ENCODE measurements at regions not wholly inside any gene's neighbourhood (a gene's known extent, or its start where the extent isn't known, plus 50 kb on each side); places are given as distances from the start of the nearest gene placed in this dataset.

- Histone ChIP-seq H3K9ac (ENCODE audit: extremely low read depth, insufficient read length, low read length) (no peak overlapping the region), H3K18ac (ENCODE audit: insufficient read length, low read depth, low read length) (no peak overlapping the region), H2BK5ac (ENCODE audit: insufficient read length, low read length) (no peak overlapping the region), H3K79me2 (ENCODE audit: insufficient read depth, low read length) (no peaks in the 10 kb centered on the region), H3K79me1 (ENCODE audit: insufficient read depth, low read depth, low read length, poor library complexity, severe bottlenecking) (no peaks in the 10 kb centered on the region), H3K23ac (ENCODE audit: insufficient read length, low read depth, low read length) (no peak overlapping the region), H2BK20ac (ENCODE audit: low read depth, low read length, poor library complexity, severe bottlenecking) (no peak overlapping the region), H3K4me2 (ENCODE audit: insufficient read depth, insufficient read length, low read length) (no peak overlapping the region), H3K27me3 (ENCODE audit: insufficient read depth, low read length) (no peaks in the 10 kb centered on the region), H4K20me1 (ENCODE audit: control insufficient read depth, insufficient read depth, insufficient read length) (no peaks in the 10 kb centered on the region), H2AFZ (ENCODE audit: low read length) (no peak overlapping the region), H4K91ac (ENCODE audit: insufficient read length, low read depth, low read length) (no peak overlapping the region), H3K27ac (ENCODE audit: insufficient read length, low read depth, low read length) (no peak overlapping the region), H3K23me2 (ENCODE audit: insufficient read length, low read depth, low read length, poor library complexity, severe bottlenecking) (no peaks in the 10 kb centered on the region), H2BK15ac (ENCODE audit: low read depth, low read length) (no peak overlapping the region), H4K5ac (ENCODE audit: insufficient read length, low read depth, low read length) (no peak overlapping the region), H3T11ph (ENCODE audit: low read length) (no peak overlapping the region), H2AK5ac (ENCODE audit: insufficient read length, low read length) (no peak overlapping the region), H2BK12ac (ENCODE audit: insufficient read length, low read depth, low read length) (no peak overlapping the region), H3K9me3 (ENCODE audit: control insufficient read depth, low read depth, low read length) (no peaks in the 10 kb centered on the region), H2BK120ac (ENCODE audit: low read depth, low read length, poor library complexity, severe bottlenecking) (no peak overlapping the region), H3K4ac (ENCODE audit: low read depth, low read length) (no peak overlapping the region), H3K56ac (ENCODE audit: insufficient read length, low read depth, low read length) (no peak overlapping the region), H3K4me1 (ENCODE audit: insufficient read depth, low read length) (no peaks in the 10 kb centered on the region), H4K8ac (replicated peaks; ENCODE audit: insufficient read length, low read depth, low read length) (no peak overlapping the region), H3K14ac (ENCODE audit: insufficient read depth, low read length) (no peak overlapping the region)
- no CpG with 5 or more reads among the region's 3 CpGs for WGBS (ENCODE audit: extremely low coverage, insufficient read length, low lambda C conversion rate)
- H3K27me3 Mint-ChIP-seq (ENCODE audit: low read depth): no peaks in the 10 kb centered on the region
- no peaks in the 10 kb centered on the region for H3K9me3 Mint-ChIP-seq
- TF ChIP-seq CTCF (conservative IDR thresholded peaks at IDR 0.05): no peak
- no peaks in the 10 kb centered on the region for H3K36me3 Mint-ChIP-seq (ENCODE audit: insufficient read depth in 1 of 3, low read depth in 3 of 3)
- no peak overlapping the region for H3K4me3 Mint-ChIP-seq
- H3K4me1 Mint-ChIP-seq: peaks cover 0 to 3% of the 10 kb centered on the region in 2 experiments; a peak in 1 of 4 replicates
- H3K27ac Mint-ChIP-seq: no peak overlapping the region
- DNase-seq: no peak
Measured at GRCh38 chr4:89371614-89372013, 64.0 kb upstream of the GPRIN3 start.

Data from H9 (cell line).